Neural cell (in vitro differentiated cells): ENCODE measurements at regions not wholly inside any gene's neighbourhood (a gene's known extent, or its start where the extent isn't known, plus 50 kb on each side); places are given as distances from the start of the nearest gene placed in this dataset.

Source experiments
- H2AFZ ChIP-seq: fragments of 200-600, 300-800 bp; sonication (generic), shearing (Covaris generic); 2 replicates; pipeline ENCODE4 v1.6.0; 2014; ENCODE audit warnings: low read depth, mild to moderate bottlenecking, antibody characterized with exemption, low read length, moderate library complexity
- H3F3A ChIP-seq: fragments of 200-600 bp; shearing (Covaris generic); 2 replicates; pipeline ENCODE4 v1.6.1; 2016; ENCODE audit warnings: mild to moderate bottlenecking, moderate library complexity, mixed read lengths, antibody characterized with exemption, low read length; ENCODE audit not compliant: insufficient read depth, poor library complexity, severe bottlenecking
- H3K27ac ChIP-seq: fragments of 200-600, 300-800 bp; sonication (generic), shearing (Covaris generic); 2 replicates; pipeline ENCODE4 v1.5.1; 2014; ENCODE audit warnings: mild to moderate bottlenecking, low read length, moderate library complexity
- H3K27me3 ChIP-seq: fragments of 300-800, 200-600 bp; sonication (generic), shearing (Covaris generic); 2 replicates; pipeline ENCODE4 v1.6.0; 2014; ENCODE audit warnings: mild to moderate bottlenecking, low read depth, low read length, moderate library complexity; ENCODE audit not compliant: insufficient read depth
- H3K36me3 ChIP-seq: fragments of 300-800, 200-600 bp; sonication (generic), shearing (Covaris generic); 2 replicates; pipeline ENCODE4 v1.5.1; 2014; ENCODE audit warnings: mild to moderate bottlenecking, antibody characterized with exemption, low read length, moderate library complexity; ENCODE audit not compliant: insufficient read depth
- H3K4me2 ChIP-seq: fragments of 300-800, 200-600 bp; sonication (generic), shearing (Covaris generic); 2 replicates; pipeline ENCODE4 v1.6.0; 2014; ENCODE audit warnings: mild to moderate bottlenecking, low read length
- H3K4me3 ChIP-seq: fragments of 300-800, 200-600 bp; sonication (generic), shearing (Covaris generic); 2 replicates; pipeline ENCODE4 v1.5.1; 2014; ENCODE audit warnings: mild to moderate bottlenecking, low read length, moderate library complexity
- H3K79me2 ChIP-seq: fragments of 200-600 bp; shearing (Covaris generic); replicated peaks from 2 replicates; pipeline ENCODE4 v1.6.0; 2014; ENCODE audit warnings: mild to moderate bottlenecking, low read length, moderate library complexity; ENCODE audit not compliant: insufficient read depth
- H3K9ac ChIP-seq: fragments of 300-800, 200-600 bp; sonication (generic), shearing (Covaris generic); 2 replicates; pipeline ENCODE4 v1.6.1; 2016; ENCODE audit warnings: mild to moderate bottlenecking, low read length, mixed read lengths
- H3K9me2 ChIP-seq: fragments of 200-600 bp; shearing (Covaris generic); 2 replicates; pipeline ENCODE4 v1.6.1; 2016; ENCODE audit warnings: mild to moderate bottlenecking, low read length, mixed read lengths; ENCODE audit not compliant: insufficient read depth
- H3K9me3 ChIP-seq: fragments of 200-600, 300-800 bp; sonication (generic), shearing (Covaris generic); 2 replicates; pipeline ENCODE4 v1.6.1; 2016; ENCODE audit warnings: mild to moderate bottlenecking, mixed run types, low read length, moderate library complexity, mixed read lengths
- H4K20me1 ChIP-seq: fragments of 200-600 bp; shearing (Covaris generic); 2 replicates; pipeline ENCODE4 v1.6.1; 2016; ENCODE audit warnings: mild to moderate bottlenecking, mixed run types; ENCODE audit not compliant: insufficient read depth
- EP300 ChIP-seq: fragments of 450-650 bp; conservative IDR thresholded peaks from 2 replicates; pipeline ENCODE4 v1.6.1; 2014; ENCODE audit warnings: antibody characterized with exemption, mild to moderate bottlenecking, moderate library complexity; ENCODE audit not compliant: poor library complexity, severe bottlenecking
- EZH2 ChIP-seq: fragments of 200-600, 300-800 bp; shearing (Covaris generic), sonication (generic); IDR thresholded peaks from 2 replicates; pipeline ENCODE4 v1.6.1; 2014; ENCODE audit warnings: antibody characterized with exemption, low read length, borderline replicate concordance, mild to moderate bottlenecking; ENCODE audit not compliant: insufficient read depth, poor library complexity, severe bottlenecking
- MXI1 ChIP-seq: fragments of 450-650 bp; conservative IDR thresholded peaks from 2 replicates; pipeline ENCODE4 v1.6.1; 2014; ENCODE audit warnings: antibody characterized with exemption, mild to moderate bottlenecking; ENCODE audit not compliant: poor library complexity, severe bottlenecking
- POLR2AphosphoS5 ChIP-seq: IDR thresholded peaks from 2 replicates; pipeline ENCODE4 v1.6.1; 2012
- RAD21 ChIP-seq: fragments of 450-650 bp; conservative IDR thresholded peaks from 2 replicates; pipeline ENCODE4 v1.6.1; 2014; ENCODE audit warnings: antibody characterized with exemption, mild to moderate bottlenecking, moderate library complexity
- SMC3 ChIP-seq: fragments of 450-650 bp; conservative IDR thresholded peaks from 2 replicates; pipeline ENCODE4 v1.6.1; 2014; ENCODE audit warnings: antibody characterized with exemption, mild to moderate bottlenecking, moderate library complexity; ENCODE audit not compliant: poor library complexity
- TAF1 ChIP-seq: IDR thresholded peaks from 2 replicates; pipeline ENCODE4 v1.6.1; 2012; ENCODE audit warnings: low read depth
- TF ChIP-seq, protein P1 (sequence below): fragments of 450-650 bp; IDR thresholded peaks from 2 replicates; pipeline ENCODE4 v1.5.1; 2014; ENCODE audit warnings: antibody characterized with exemption, mild to moderate bottlenecking, moderate library complexity; ENCODE audit not compliant: poor library complexity, severe bottlenecking
- TF ChIP-seq, protein P2 (sequence below): IDR thresholded peaks from 2 replicates; pipeline ENCODE4 v1.6.1; 2012; ENCODE audit warnings: borderline replicate concordance

DNA sequence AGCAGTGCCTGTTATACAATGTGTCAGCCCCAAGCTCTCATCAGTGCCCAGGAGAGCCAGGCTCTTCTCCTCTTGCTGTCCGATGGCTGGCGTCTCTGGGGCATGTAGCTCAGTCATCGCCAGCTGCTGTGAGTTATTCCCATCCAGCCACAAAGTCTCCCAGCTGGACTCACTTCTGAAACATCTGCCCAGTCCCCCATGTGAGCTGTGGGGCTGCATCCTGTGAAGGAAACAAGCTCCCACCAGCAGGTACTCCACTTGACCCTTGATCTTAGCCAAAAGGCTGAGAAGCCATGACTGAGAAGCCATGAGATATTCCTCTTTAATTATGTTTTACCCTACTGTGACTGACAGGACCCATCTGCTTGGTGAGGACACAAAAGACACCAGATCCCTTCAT, 212.7 kb upstream of the IGFBP3 start:
- Histone ChIP-seq H3K4me2 (no peak overlapping the region), H3K79me2 (no peaks in the 10 kb centered on the region), H3K27me3 (no peaks in the 10 kb centered on the region), H4K20me1 (no peaks in the 10 kb centered on the region), H3K36me3 (no peaks in the 10 kb centered on the region), H3K9me2 (no peaks in the 10 kb centered on the region), H3K9me3 (no peaks in the 10 kb centered on the region), H3K9ac (no peak overlapping the region), H3F3A (no peaks in the 10 kb centered on the region), H2AFZ (no peak overlapping the region), H3K27ac (no peak overlapping the region), H3K4me3 (no peak overlapping the region)
- no peak for TF ChIP-seq POLR2AphosphoS5
- TF ChIP-seq RAD21: no peak
- no peak for TF ChIP-seq EZH2
- TF ChIP-seq, protein P1, sequence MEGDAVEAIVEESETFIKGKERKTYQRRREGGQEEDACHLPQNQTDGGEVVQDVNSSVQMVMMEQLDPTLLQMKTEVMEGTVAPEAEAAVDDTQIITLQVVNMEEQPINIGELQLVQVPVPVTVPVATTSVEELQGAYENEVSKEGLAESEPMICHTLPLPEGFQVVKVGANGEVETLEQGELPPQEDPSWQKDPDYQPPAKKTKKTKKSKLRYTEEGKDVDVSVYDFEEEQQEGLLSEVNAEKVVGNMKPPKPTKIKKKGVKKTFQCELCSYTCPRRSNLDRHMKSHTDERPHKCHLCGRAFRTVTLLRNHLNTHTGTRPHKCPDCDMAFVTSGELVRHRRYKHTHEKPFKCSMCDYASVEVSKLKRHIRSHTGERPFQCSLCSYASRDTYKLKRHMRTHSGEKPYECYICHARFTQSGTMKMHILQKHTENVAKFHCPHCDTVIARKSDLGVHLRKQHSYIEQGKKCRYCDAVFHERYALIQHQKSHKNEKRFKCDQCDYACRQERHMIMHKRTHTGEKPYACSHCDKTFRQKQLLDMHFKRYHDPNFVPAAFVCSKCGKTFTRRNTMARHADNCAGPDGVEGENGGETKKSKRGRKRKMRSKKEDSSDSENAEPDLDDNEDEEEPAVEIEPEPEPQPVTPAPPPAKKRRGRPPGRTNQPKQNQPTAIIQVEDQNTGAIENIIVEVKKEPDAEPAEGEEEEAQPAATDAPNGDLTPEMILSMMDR: no peak
- no peak for TF ChIP-seq MXI1
- TF ChIP-seq, protein P2, sequence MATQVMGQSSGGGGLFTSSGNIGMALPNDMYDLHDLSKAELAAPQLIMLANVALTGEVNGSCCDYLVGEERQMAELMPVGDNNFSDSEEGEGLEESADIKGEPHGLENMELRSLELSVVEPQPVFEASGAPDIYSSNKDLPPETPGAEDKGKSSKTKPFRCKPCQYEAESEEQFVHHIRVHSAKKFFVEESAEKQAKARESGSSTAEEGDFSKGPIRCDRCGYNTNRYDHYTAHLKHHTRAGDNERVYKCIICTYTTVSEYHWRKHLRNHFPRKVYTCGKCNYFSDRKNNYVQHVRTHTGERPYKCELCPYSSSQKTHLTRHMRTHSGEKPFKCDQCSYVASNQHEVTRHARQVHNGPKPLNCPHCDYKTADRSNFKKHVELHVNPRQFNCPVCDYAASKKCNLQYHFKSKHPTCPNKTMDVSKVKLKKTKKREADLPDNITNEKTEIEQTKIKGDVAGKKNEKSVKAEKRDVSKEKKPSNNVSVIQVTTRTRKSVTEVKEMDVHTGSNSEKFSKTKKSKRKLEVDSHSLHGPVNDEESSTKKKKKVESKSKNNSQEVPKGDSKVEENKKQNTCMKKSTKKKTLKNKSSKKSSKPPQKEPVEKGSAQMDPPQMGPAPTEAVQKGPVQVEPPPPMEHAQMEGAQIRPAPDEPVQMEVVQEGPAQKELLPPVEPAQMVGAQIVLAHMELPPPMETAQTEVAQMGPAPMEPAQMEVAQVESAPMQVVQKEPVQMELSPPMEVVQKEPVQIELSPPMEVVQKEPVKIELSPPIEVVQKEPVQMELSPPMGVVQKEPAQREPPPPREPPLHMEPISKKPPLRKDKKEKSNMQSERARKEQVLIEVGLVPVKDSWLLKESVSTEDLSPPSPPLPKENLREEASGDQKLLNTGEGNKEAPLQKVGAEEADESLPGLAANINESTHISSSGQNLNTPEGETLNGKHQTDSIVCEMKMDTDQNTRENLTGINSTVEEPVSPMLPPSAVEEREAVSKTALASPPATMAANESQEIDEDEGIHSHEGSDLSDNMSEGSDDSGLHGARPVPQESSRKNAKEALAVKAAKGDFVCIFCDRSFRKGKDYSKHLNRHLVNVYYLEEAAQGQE: no peak
- no peak for TF ChIP-seq EP300
- TF ChIP-seq TAF1: no peak
- TF ChIP-seq SMC3: no peak

DNA sequence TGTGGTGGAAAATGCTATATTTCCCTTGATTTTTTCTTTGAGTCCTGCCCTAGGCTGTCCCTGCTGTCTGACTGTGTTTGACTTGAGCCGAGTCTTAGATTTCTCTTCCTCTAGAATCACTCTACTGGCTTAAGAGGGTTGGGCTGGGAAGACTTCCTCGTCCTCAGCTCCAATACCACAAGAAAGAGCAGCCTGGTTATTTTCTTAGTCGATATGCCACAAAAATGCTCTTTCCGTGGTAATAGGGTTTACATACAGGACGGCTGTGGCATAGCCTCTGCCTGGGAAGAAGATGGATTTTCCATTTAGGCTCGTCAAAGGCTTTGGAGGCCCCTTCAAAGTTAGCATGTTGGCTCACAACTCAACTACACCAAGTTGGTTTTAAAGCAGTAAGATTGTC, 212.0 kb upstream of the IGFBP3 start:
- Histone ChIP-seq H4K20me1 (no peaks in the 10 kb centered on the region), H3F3A (no peaks in the 10 kb centered on the region), H2AFZ (no peak overlapping the region), H3K9ac (no peak overlapping the region), H3K36me3 (no peaks in the 10 kb centered on the region), H3K4me2 (no peak overlapping the region), H3K4me3 (no peak overlapping the region), H3K27ac (no peak overlapping the region), H3K27me3 (no peaks in the 10 kb centered on the region), H3K9me2 (no peaks in the 10 kb centered on the region), H3K79me2 (no peaks in the 10 kb centered on the region), H3K9me3 (no peaks in the 10 kb centered on the region)
- no peak for TF ChIP-seq EP300
- TF ChIP-seq SMC3: no peak
- TF ChIP-seq TAF1: no peak
- TF ChIP-seq EZH2: no peak
- no peak for TF ChIP-seq POLR2AphosphoS5
- TF ChIP-seq, protein P2: no peak
- TF ChIP-seq RAD21: no peak
- TF ChIP-seq, protein P1: no peak
- TF ChIP-seq MXI1: no peak
